GM19372 (cell line): ENCODE measurements at regions not wholly inside any gene's neighbourhood (a gene's known extent, or its start where the extent isn't known, plus 50 kb on each side); places are given as distances from the start of the nearest gene placed in this dataset.

Source experiments
- ATAC-seq: cut with Tn5 transposase; IDR thresholded peaks from one replicate; pipeline ENCODE4 v1.9.1; 2021; ENCODE audit warnings: mild to moderate bottlenecking, low read depth, moderate library complexity; ENCODE audit not compliant: unreplicated experiment

GRCh38 chr4:151921386-151921785 lies 160.6 kb upstream of the GATB start:
- no peak for ATAC-seq

GRCh38 chr4:151917145-151917734 lies 156.4 kb upstream of the GATB start:
- ATAC-seq, result no peak

- no peak for ATAC-seq
Measured at GRCh38 chr4:151912632-151913031, 151.8 kb upstream of the GATB start.

GRCh38 chr4:151911970-151912369 lies 151.2 kb upstream of the GATB start:
- ATAC-seq, result no peak

- no peak for ATAC-seq
Measured at GRCh38 chr4:151908734-151909497, 148.1 kb upstream of the GATB start.

GRCh38 chr4:151908201-151908600 lies 147.4 kb upstream of the GATB start:
- no peak for ATAC-seq

- no peak for ATAC-seq
Measured at GRCh38 chr4:151906438-151906837, 145.6 kb upstream of the GATB start.

GRCh38 chr4:151905197-151905596 lies 144.4 kb upstream of the GATB start:
- peak; percentile 87 for ATAC-seq

GRCh38 chr4:151901631-151902030 lies 140.8 kb upstream of the GATB start:
- no peak for ATAC-seq

- no peak for ATAC-seq
Measured at GRCh38 chr4:151896880-151897279, 136.1 kb upstream of the GATB start.

GRCh38 chr4:151895671-151896070 lies 134.9 kb upstream of the GATB start:
- no peak for ATAC-seq

- ATAC-seq, result no peak
Measured at GRCh38 chr4:151894246-151894645, 133.4 kb upstream of the GATB start.

GRCh38 chr4:151888367-151888866 lies 127.6 kb upstream of the GATB start:
- no peak for ATAC-seq

- peak; percentile 29 for ATAC-seq
Measured at GRCh38 chr4:151887816-151888180, 127.0 kb upstream of the GATB start.

- peak; percentile 63 for ATAC-seq
Measured at GRCh38 chr4:151887031-151887815, 126.4 kb upstream of the GATB start.

- ATAC-seq, result no peak
Measured at GRCh38 chr4:151885123-151885522, 124.3 kb upstream of the GATB start.

- ATAC-seq, result no peak
Measured at GRCh38 chr4:151883747-151884146, 122.9 kb upstream of the GATB start.

- peak; percentile 54 for ATAC-seq
Measured at GRCh38 chr4:151882072-151882803, 121.4 kb upstream of the GATB start.

- ATAC-seq, result no peak
Measured at GRCh38 chr4:151879705-151880445, 119.1 kb upstream of the GATB start.

- ATAC-seq, result no peak
Measured at GRCh38 chr4:151876381-151876988, 115.7 kb upstream of the GATB start.
